Progenitor cell of endocrine pancreas (in vitro differentiated cells): ENCODE measurements at regions not wholly inside any gene's neighbourhood (a gene's known extent, or its start where the extent isn't known, plus 50 kb on each side); places are given as distances from the start of the nearest gene placed in this dataset.

ENCODE experiments used
- DNase-seq: peaks from one replicate; pipeline ENCODE4 v3.0.0; 2021; ENCODE audit warnings: low spot score; ENCODE audit not compliant: unreplicated experiment
- H3K27ac Mint-ChIP-seq: 2 replicates; pipeline ENCODE4 v1.8.0; 2021; ENCODE audit warnings: mild to moderate bottlenecking, moderate library complexity, mixed read lengths
- H3K27me3 Mint-ChIP-seq: 2 replicates; pipeline ENCODE4 v1.8.0; 2021; ENCODE audit warnings: mixed read lengths
- H3K36me3 Mint-ChIP-seq: 2 replicates; pipeline ENCODE4 v1.8.0; 2022; ENCODE audit warnings: mixed read lengths; ENCODE audit not compliant: insufficient read depth
- H3K4me1 Mint-ChIP-seq: 2 replicates; pipeline ENCODE4 v1.8.0; 2021; ENCODE audit warnings: low read depth, mixed read lengths
- H3K4me3 Mint-ChIP-seq: 2 replicates; pipeline ENCODE4 v1.8.0; 2021; ENCODE audit warnings: low read depth, mild to moderate bottlenecking, moderate library complexity, mixed read lengths
- H3K9me3 Mint-ChIP-seq: 2 replicates; pipeline ENCODE4 v1.8.0; 2021; ENCODE audit warnings: low read depth, mixed read lengths
- TF ChIP-seq, protein P1 (sequence below): fragments of 200-600 bp; sonication (generic); IDR thresholded peaks from one replicate; pipeline ENCODE4 v1.5.0; 2021; ENCODE audit warnings: antibody characterized with exemption, mild to moderate bottlenecking; ENCODE audit not compliant: unreplicated experiment

DNA sequence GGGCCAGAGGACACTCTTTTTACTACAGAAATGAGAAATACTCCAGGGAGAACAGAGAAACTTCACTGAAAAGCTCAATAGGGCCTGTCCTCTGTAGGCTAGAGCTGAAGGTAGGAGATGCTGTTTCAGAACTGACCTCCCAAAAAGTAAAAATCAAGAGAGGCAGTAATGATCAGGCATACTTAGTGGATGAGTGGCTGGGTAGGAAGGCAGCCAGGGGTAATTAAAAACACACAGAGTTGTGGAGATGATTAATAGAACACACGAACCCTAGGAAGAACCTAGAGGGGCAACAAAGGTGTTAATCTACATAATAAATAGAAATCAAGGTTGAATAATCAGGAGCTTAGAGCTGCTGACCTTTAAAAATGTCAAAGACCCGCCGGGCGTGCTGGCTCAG, 582.4 kb upstream of the ADGRL3 start:
- H3K4me1 Mint-ChIP-seq, result no peaks in the 10 kb centered on the region
- DNase-seq, result no peak
- H3K9me3 Mint-ChIP-seq, result peaks cover 8% of the 10 kb centered on the region
- H3K27me3 Mint-ChIP-seq, result no peaks in the 10 kb centered on the region
- H3K36me3 Mint-ChIP-seq, result no peaks in the 10 kb centered on the region
- no peak overlapping the region for H3K27ac Mint-ChIP-seq
- H3K4me3 Mint-ChIP-seq, result no peak overlapping the region
- TF ChIP-seq, protein P1, sequence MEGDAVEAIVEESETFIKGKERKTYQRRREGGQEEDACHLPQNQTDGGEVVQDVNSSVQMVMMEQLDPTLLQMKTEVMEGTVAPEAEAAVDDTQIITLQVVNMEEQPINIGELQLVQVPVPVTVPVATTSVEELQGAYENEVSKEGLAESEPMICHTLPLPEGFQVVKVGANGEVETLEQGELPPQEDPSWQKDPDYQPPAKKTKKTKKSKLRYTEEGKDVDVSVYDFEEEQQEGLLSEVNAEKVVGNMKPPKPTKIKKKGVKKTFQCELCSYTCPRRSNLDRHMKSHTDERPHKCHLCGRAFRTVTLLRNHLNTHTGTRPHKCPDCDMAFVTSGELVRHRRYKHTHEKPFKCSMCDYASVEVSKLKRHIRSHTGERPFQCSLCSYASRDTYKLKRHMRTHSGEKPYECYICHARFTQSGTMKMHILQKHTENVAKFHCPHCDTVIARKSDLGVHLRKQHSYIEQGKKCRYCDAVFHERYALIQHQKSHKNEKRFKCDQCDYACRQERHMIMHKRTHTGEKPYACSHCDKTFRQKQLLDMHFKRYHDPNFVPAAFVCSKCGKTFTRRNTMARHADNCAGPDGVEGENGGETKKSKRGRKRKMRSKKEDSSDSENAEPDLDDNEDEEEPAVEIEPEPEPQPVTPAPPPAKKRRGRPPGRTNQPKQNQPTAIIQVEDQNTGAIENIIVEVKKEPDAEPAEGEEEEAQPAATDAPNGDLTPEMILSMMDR, result no peak

DNA sequence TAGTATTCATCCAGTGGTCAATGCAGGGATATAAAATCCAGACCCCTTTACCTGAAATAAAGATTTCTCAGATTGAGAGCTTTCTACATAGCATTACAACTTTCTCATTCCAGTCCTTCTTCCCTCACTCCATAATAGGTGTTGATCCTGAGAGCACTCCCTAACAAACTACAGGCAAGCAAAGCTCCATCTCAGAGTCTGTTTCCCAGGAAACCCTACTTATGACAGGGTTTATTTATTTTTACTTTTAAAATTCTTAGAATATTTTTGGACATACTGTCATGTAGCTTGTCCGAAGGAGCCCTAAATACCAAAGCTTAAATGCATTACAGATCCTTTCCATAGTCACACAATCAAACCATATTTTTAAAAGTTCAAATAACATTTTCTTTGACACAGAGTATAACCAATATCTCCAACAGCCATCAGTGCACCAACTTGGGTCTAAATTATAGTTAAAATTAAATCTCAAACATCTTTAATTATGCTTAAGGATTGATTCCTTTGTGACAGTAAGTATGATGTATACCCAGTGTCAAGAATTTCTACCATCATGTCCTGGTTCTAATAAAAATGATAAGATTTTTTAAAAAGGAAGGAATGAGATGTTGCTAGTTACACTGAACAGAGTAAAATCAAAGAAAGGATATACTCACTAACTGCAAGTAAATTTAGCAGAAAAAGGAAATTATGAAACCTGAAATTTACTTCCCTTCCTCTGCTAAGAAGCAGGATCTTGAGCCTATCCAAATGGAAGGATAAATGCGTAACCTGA, 580.4 kb upstream of the ADGRL3 start:
- Mint-ChIP-seq H3K27ac (no peak overlapping the region), H3K4me1 (no peaks in the 10 kb centered on the region), H3K9me3 (peaks cover 8% of the 10 kb centered on the region), H3K4me3 (no peak overlapping the region), H3K36me3 (no peaks in the 10 kb centered on the region), H3K27me3 (no peaks in the 10 kb centered on the region)
- TF ChIP-seq, protein P1, result no peak
- no peak for DNase-seq

DNA sequence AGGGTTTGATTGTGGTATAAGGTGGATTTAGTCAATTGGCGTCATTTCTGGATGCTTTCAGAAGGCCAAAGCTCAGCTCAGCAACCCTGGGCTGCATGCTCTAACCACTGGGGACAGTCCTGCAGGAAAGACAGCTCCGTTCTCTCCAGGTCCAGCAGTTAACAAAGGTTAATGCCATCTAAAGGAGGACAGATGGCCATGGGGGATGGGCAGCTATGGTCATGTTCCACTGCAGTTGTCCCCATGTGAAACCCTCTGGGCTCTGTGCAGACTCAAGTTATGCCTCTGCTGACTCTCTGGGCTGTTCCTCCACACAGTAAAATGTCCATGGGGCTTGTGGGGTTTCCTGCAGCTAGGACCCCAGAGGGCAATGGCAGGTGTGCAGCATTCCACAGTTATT, 562.1 kb upstream of the ADGRL3 start:
- H3K36me3 Mint-ChIP-seq, result no peaks in the 10 kb centered on the region
- TF ChIP-seq, protein P1, result no peak
- no peak overlapping the region for H3K4me3 Mint-ChIP-seq
- H3K27ac Mint-ChIP-seq, result no peak overlapping the region
- H3K9me3 Mint-ChIP-seq, result peaks cover 7% of the 10 kb centered on the region
- peaks cover 15% of the 10 kb centered on the region for H3K27me3 Mint-ChIP-seq
- no peak for DNase-seq
- H3K4me1 Mint-ChIP-seq, result no peaks in the 10 kb centered on the region

DNA sequence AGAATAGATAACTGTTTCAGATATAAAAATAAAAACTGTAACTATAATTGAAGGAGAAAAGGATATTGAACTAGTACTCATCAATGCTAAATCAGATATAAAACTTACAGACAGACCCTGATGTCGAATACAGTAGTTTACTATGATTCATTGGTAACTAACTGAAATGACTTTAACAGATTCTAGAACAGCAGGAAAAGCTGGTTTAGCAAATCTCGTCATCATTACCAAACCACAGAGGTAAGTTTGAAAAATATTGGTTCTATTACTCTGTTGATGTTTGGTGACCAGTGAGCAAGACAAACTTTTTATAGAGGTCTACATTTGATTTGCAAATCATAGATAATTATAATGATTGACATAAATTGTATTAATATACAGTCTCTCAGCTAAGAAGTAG, 551.4 kb upstream of the ADGRL3 start:
- Mint-ChIP-seq H3K4me1 (peaks cover 18% of the 10 kb centered on the region), H3K27ac (no peak overlapping the region), H3K27me3 (peaks cover 48% of the 10 kb centered on the region), H3K36me3 (no peaks in the 10 kb centered on the region), H3K4me3 (no peak overlapping the region), H3K9me3 (peaks cover 11% of the 10 kb centered on the region)
- DNase-seq, result no peak
- TF ChIP-seq, protein P1, result no peak

DNA sequence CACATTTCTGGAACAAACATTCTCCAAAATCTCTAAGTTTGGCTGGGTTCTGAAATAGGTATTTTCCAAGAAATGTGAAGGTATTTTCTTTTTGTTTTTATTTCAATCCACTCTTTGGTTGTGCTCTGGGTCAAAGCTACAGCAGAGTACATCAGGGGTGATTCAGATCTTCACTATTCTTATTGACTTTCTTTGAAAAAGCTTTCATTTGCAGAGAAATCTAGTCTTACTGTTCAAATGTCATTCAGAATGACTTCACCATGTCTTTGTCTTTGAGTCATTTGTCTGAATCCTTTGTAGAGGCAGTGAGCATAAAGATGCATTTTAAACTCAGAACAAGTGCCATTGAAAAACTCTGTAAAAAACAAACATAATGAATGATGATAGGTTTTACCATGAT, 547.2 kb upstream of the ADGRL3 start:
- TF ChIP-seq, protein P1, result no peak
- no peak overlapping the region for H3K27ac Mint-ChIP-seq
- H3K4me1 Mint-ChIP-seq, result peaks cover 18% of the 10 kb centered on the region
- H3K4me3 Mint-ChIP-seq, result no peak overlapping the region
- H3K27me3 Mint-ChIP-seq, result peaks cover 64% of the 10 kb centered on the region
- H3K9me3 Mint-ChIP-seq, result peaks cover 1% of the 10 kb centered on the region
- H3K36me3 Mint-ChIP-seq, result no peaks in the 10 kb centered on the region
- DNase-seq, result no peak
